Loucy (cell line): ENCODE measurements at regions not wholly inside any gene's neighbourhood (a gene's known extent, or its start where the extent isn't known, plus 50 kb on each side); places are given as distances from the start of the nearest gene placed in this dataset.

Experiments
- H2AFZ ChIP-seq: fragments of 200-600 bp; sonication (generic); 2 replicates; pipeline ENCODE4 v1.6.0; 2016; ENCODE audit warnings: antibody characterized with exemption, mild to moderate bottlenecking, low read length, moderate library complexity
- H3F3A ChIP-seq: fragments of 200-600 bp; 2 replicates; pipeline ENCODE4 v1.6.0; 2016; ENCODE audit warnings: antibody characterized with exemption, low read depth, mild to moderate bottlenecking
- H3K27me3 ChIP-seq: fragments of 200-600 bp; sonication (generic); 2 replicates; pipeline ENCODE4 v1.6.1; 2014; ENCODE audit warnings: low read length, mild to moderate bottlenecking; ENCODE audit not compliant: insufficient read depth, poor library complexity, severe bottlenecking
- H3K36me3 ChIP-seq: fragments of 200-600 bp; sonication (generic); 2 replicates; pipeline ENCODE4 v1.6.1; 2016; ENCODE audit warnings: low read length; ENCODE audit not compliant: insufficient read depth
- H3K4me1 ChIP-seq: fragments of 200-600 bp; sonication (generic); 2 replicates; pipeline ENCODE4 v1.5.1; 2014; ENCODE audit warnings: low read length, mild to moderate bottlenecking; ENCODE audit not compliant: insufficient read depth, poor library complexity, severe bottlenecking
- H3K4me2 ChIP-seq: fragments of 200-600 bp; sonication (generic); 2 replicates; pipeline ENCODE4 v1.6.0; 2014; ENCODE audit warnings: antibody characterized with exemption, low read length, low read depth, mild to moderate bottlenecking; ENCODE audit not compliant: poor library complexity, severe bottlenecking
- H3K4me3 ChIP-seq: fragments of 200-600 bp; sonication (generic); 2 replicates; pipeline ENCODE4 v1.5.1; 2014; ENCODE audit warnings: low read length, mild to moderate bottlenecking, mixed read lengths; ENCODE audit not compliant: poor library complexity, severe bottlenecking
- H3K79me2 ChIP-seq: fragments of 200-600 bp; sonication (generic); 2 replicates; pipeline ENCODE4 v1.6.1; 2014; ENCODE audit warnings: low read length; ENCODE audit not compliant: insufficient read depth
- H3K9ac ChIP-seq: fragments of 200-600 bp; sonication (generic); 2 replicates; pipeline ENCODE4 v1.6.0; 2014; ENCODE audit warnings: mild to moderate bottlenecking, low read depth, low read length, moderate library complexity; ENCODE audit not compliant: poor library complexity, severe bottlenecking
- H3K9me2 ChIP-seq: fragments of 200-600 bp; sonication (generic); replicated peaks from 2 replicates; pipeline ENCODE4 v1.6.1; 2016; ENCODE audit warnings: low read depth, low read length, mixed read lengths
- H3K9me3 ChIP-seq: fragments of 200-600 bp; sonication (generic); 2 replicates; pipeline ENCODE4 v1.6.1; 2014; ENCODE audit warnings: mild to moderate bottlenecking, antibody characterized with exemption, low read length, low read depth; ENCODE audit not compliant: insufficient read depth
- H4K20me1 ChIP-seq: fragments of 200-600 bp; sonication (generic); 2 replicates; pipeline ENCODE4 v1.6.0; 2014; ENCODE audit warnings: antibody characterized with exemption, low read length, mild to moderate bottlenecking; ENCODE audit not compliant: insufficient read depth, poor library complexity, severe bottlenecking
- CTCF ChIP-seq: fragments of 200-600 bp; sonication (generic); conservative IDR thresholded peaks from 2 replicates; pipeline ENCODE4 v1.5.1; 2014; ENCODE audit warnings: mild to moderate bottlenecking, antibody characterized with exemption, low read length
- EZH2phosphoT487 ChIP-seq: fragments of 200-600 bp; IDR thresholded peaks from 2 replicates; pipeline ENCODE4 v1.6.1; 2018; ENCODE audit warnings: antibody characterized with exemption, mild to moderate bottlenecking, moderate library complexity, borderline replicate concordance

- Histone ChIP-seq H3K9me2 (no peaks in the 10 kb centered on the region), H3K4me2 (no peak overlapping the region), H3K9ac (no peak overlapping the region), H3K36me3 (no peaks in the 10 kb centered on the region), H3K4me3 (no peak overlapping the region), H3K9me3 (no peaks in the 10 kb centered on the region), H3K4me1 (peaks cover 11% of the 10 kb centered on the region), H4K20me1 (no peaks in the 10 kb centered on the region), H3K27me3 (no peaks in the 10 kb centered on the region), H3F3A (no peaks in the 10 kb centered on the region), H3K79me2 (no peaks in the 10 kb centered on the region), H2AFZ (no peak overlapping the region)
- TF ChIP-seq CTCF = no peak; the same call in 1 of the 2 replicates
- TF ChIP-seq EZH2phosphoT487 = no peak
Observed at GRCh38 chr1:168867941-168868634, 139.1 kb upstream of the DPT start.

GRCh38 chr1:168871531-168871930 lies 142.5 kb upstream of the DPT start:
- H3K36me3 ChIP-seq = no peaks in the 10 kb centered on the region
- H3K4me1 ChIP-seq = peaks cover 11% of the 10 kb centered on the region
- TF ChIP-seq EZH2phosphoT487 (no peak), CTCF (no peak)
- H3K4me3 ChIP-seq = no peak overlapping the region
- no peaks in the 10 kb centered on the region for H4K20me1 ChIP-seq
- no peak overlapping the region for H2AFZ ChIP-seq
- H3K27me3 ChIP-seq = no peaks in the 10 kb centered on the region
- H3K9me3 ChIP-seq = no peaks in the 10 kb centered on the region
- H3K4me2 ChIP-seq = no peak overlapping the region
- H3K9ac ChIP-seq = no peak overlapping the region
- no peaks in the 10 kb centered on the region for H3F3A ChIP-seq
- H3K9me2 ChIP-seq = no peaks in the 10 kb centered on the region
- no peaks in the 10 kb centered on the region for H3K79me2 ChIP-seq

DNA sequence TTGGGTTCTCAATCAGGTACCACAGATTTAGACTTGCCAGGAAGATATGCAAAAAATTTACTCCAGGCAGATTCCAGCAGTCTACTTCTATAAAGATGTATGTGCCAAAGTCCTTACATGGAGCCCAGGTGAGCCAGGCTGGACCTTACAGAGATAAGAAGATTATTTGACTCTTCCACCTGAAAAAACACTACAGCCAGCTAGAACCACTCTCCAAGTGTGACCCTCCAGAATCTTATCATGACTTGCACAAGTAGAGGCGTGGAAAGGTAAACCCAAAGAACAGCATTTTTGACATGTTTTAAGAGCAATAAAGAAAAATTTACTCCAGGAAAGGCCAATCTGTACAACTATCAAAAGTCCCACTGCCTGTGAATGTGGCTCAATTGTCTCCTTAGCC lies 146.8 kb upstream of the DPT start:
- no peaks in the 10 kb centered on the region for H3K9me2 ChIP-seq
- H3K4me2 ChIP-seq = no peak overlapping the region
- no peaks in the 10 kb centered on the region for H3K9me3 ChIP-seq
- no peaks in the 10 kb centered on the region for H3K4me1 ChIP-seq
- H3K9ac ChIP-seq = no peak overlapping the region
- no peaks in the 10 kb centered on the region for H3K36me3 ChIP-seq
- H3K79me2 ChIP-seq = no peaks in the 10 kb centered on the region
- no peaks in the 10 kb centered on the region for H4K20me1 ChIP-seq
- TF ChIP-seq EZH2phosphoT487 = no peak
- TF ChIP-seq CTCF = no peak
- H2AFZ ChIP-seq = no peak overlapping the region
- H3K4me3 ChIP-seq = no peak overlapping the region
- no peaks in the 10 kb centered on the region for H3F3A ChIP-seq
- no peaks in the 10 kb centered on the region for H3K27me3 ChIP-seq
